GM19035 (cell line): ENCODE measurements at regions not wholly inside any gene's neighbourhood (a gene's known extent, or its start where the extent isn't known, plus 50 kb on each side); places are given as distances from the start of the nearest gene placed in this dataset.

Experiments
- ATAC-seq: cut with Tn5 transposase; IDR thresholded peaks from one replicate; pipeline ENCODE4 v1.9.1; 2021; ENCODE audit not compliant: unreplicated experiment

- ATAC-seq: no peak
Observed at GRCh38 chr10:111493024-111493625, 416.3 kb downstream of the ADRA2A start.

GRCh38 chr10:111498560-111498959 lies 421.7 kb downstream of the ADRA2A start:
- ATAC-seq: no peak

GRCh38 chr10:111504376-111504775 lies 427.5 kb downstream of the ADRA2A start:
- ATAC-seq: no peak

GRCh38 chr10:111506266-111507034 lies 429.6 kb downstream of the ADRA2A start:
- no peak for ATAC-seq

GRCh38 chr10:111511751-111512150 lies 434.9 kb downstream of the ADRA2A start:
- no peak for ATAC-seq

GRCh38 chr10:111515264-111515663 lies 438.4 kb downstream of the ADRA2A start:
- no peak for ATAC-seq

GRCh38 chr10:111515706-111516105 lies 438.9 kb downstream of the ADRA2A start:
- no peak for ATAC-seq

- ATAC-seq: no peak
Observed at GRCh38 chr10:111516144-111516543, 439.3 kb downstream of the ADRA2A start.

- no peak for ATAC-seq
Observed at GRCh38 chr10:111522141-111522540, 445.3 kb downstream of the ADRA2A start.

- ATAC-seq: no peak
Observed at GRCh38 chr10:111522551-111522950, 445.7 kb downstream of the ADRA2A start.

GRCh38 chr10:111523016-111523415 lies 446.2 kb downstream of the ADRA2A start:
- ATAC-seq: no peak

- no peak for ATAC-seq
Observed at GRCh38 chr10:111524134-111524533, 447.3 kb downstream of the ADRA2A start.

GRCh38 chr10:111525696-111526095 lies 448.9 kb downstream of the ADRA2A start:
- no peak for ATAC-seq

GRCh38 chr10:111531690-111532089 lies 454.9 kb downstream of the ADRA2A start:
- no peak for ATAC-seq

GRCh38 chr10:111532139-111532538 lies 455.3 kb downstream of the ADRA2A start:
- no peak for ATAC-seq

GRCh38 chr10:111539246-111539645 lies 462.4 kb downstream of the ADRA2A start:
- no peak for ATAC-seq

- ATAC-seq: no peak
Observed at GRCh38 chr10:111543854-111544253, 467.0 kb downstream of the ADRA2A start.

GRCh38 chr10:111545861-111546605 lies 469.2 kb downstream of the ADRA2A start:
- ATAC-seq: no peak

GRCh38 chr10:111548084-111548726 lies 471.4 kb downstream of the ADRA2A start:
- ATAC-seq: no peak

- ATAC-seq: no peak
Observed at GRCh38 chr10:111551001-111551400, 474.2 kb downstream of the ADRA2A start.

- no peak for ATAC-seq
Observed at GRCh38 chr10:111556666-111557065, 479.8 kb downstream of the ADRA2A start.
